Ishikawa (cell line): ENCODE measurements at regions not wholly inside any gene's neighbourhood (a gene's known extent, or its start where the extent isn't known, plus 50 kb on each side); places are given as distances from the start of the nearest gene placed in this dataset.

ENCODE experiments used
- EP300 ChIP-seq: IDR thresholded peaks from 2 replicates; pipeline ENCODE4 v1.6.1; 2012; ENCODE audit warnings: borderline replicate concordance
- TF ChIP-seq, protein P1 (sequence below): IDR thresholded peaks from 2 replicates; pipeline ENCODE4 v1.6.1; 2012

DNA sequence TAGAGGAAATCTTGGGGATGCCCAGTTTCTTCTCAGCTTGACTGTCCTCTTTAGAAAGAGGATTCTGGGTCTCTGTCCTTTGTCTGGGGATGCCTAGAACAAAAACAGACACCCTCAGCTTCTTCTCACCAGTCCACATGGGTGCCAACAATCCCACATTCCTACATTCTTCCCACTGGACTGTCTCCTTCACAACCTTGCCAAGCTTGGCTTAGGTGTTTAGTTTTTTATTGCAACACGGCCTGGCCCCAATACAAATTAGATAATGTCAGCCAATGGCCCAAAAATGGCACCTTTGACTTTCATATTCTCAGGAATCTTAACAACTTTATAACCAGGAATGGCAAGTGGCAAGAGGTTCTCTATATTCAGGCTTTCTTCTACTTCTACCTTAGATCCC lies 273.0 kb downstream of the RNF152 start:
- TF ChIP-seq, protein P1, sequence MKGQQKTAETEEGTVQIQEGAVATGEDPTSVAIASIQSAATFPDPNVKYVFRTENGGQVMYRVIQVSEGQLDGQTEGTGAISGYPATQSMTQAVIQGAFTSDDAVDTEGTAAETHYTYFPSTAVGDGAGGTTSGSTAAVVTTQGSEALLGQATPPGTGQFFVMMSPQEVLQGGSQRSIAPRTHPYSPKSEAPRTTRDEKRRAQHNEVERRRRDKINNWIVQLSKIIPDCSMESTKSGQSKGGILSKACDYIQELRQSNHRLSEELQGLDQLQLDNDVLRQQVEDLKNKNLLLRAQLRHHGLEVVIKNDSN = no peak
- no peak for TF ChIP-seq EP300
